Stimulated activated CD8-positive, alpha-beta memory T cell treated with anti-CD3 and anti-CD28 coated beads, Interleukin-15, amount 100 ng/mL, for 4 hours (primary cell): ENCODE measurements at regions not wholly inside any gene's neighbourhood (a gene's known extent, or its start where the extent isn't known, plus 50 kb on each side); places are given as distances from the start of the nearest gene placed in this dataset.

ENCODE experiments used
- DNase-seq, 2 donors: peaks; one replicate each; pipeline ENCODE4 v3.0.0-alpha.2; 2020; ENCODE audit warnings: low read depth in 2 of 2

GRCh38 chr14:106843386-106843785, 1317.0 kb downstream of the TMEM121 start:
- DNase-seq: no peak

GRCh38 chr14:106843951-106844483, 1317.6 kb downstream of the TMEM121 start:
- no peak for DNase-seq

- DNase-seq: peak in 1 of 2 donors; percentile 30
These were observed 1318.4 kb downstream of the TMEM121 start for GRCh38 chr14:106844608-106845285.

- DNase-seq: peak in 1 of 2 donors; percentile 29
These were observed 1319.1 kb downstream of the TMEM121 start for GRCh38 chr14:106845286-106846087.

- no peak for DNase-seq
These were observed 1319.8 kb downstream of the TMEM121 start for GRCh38 chr14:106846218-106846617.

- no peak for DNase-seq
These were observed 1322.1 kb downstream of the TMEM121 start for GRCh38 chr14:106848330-106849121.

- DNase-seq: no peak
These were observed 1324.8 kb downstream of the TMEM121 start for GRCh38 chr14:106850913-106851825.

GRCh38 chr14:106872611-106873446, 1346.4 kb downstream of the TMEM121 start:
- peak; percentile 74 to 82 for DNase-seq

- no peak for DNase-seq
These were observed 1348.0 kb downstream of the TMEM121 start for GRCh38 chr14:106874350-106874749.

- no peak for DNase-seq
These were observed 1349.1 kb downstream of the TMEM121 start for GRCh38 chr14:106875503-106875902.

GRCh38 chr14:106876711-106877110, 1350.3 kb downstream of the TMEM121 start:
- no peak for DNase-seq

GRCh38 chr14:106877517-106877916, 1351.1 kb downstream of the TMEM121 start:
- DNase-seq: no peak

- no peak for DNase-seq
These were observed 1352.9 kb downstream of the TMEM121 start for GRCh38 chr14:106879241-106879640.

- DNase-seq: no peak
These were observed 1356.9 kb downstream of the TMEM121 start for GRCh38 chr14:106883218-106883692.
